Loucy (cell line): ENCODE measurements at regions not wholly inside any gene's neighbourhood (a gene's known extent, or its start where the extent isn't known, plus 50 kb on each side); places are given as distances from the start of the nearest gene placed in this dataset.

ENCODE experiments used
- H2AFZ ChIP-seq: fragments of 200-600 bp; sonication (generic); 2 replicates; pipeline ENCODE4 v1.6.0; 2016; ENCODE audit warnings: antibody characterized with exemption, mild to moderate bottlenecking, low read length, moderate library complexity
- H3F3A ChIP-seq: fragments of 200-600 bp; 2 replicates; pipeline ENCODE4 v1.6.0; 2016; ENCODE audit warnings: antibody characterized with exemption, low read depth, mild to moderate bottlenecking
- H3K27me3 ChIP-seq: fragments of 200-600 bp; sonication (generic); 2 replicates; pipeline ENCODE4 v1.6.1; 2014; ENCODE audit warnings: low read length, mild to moderate bottlenecking; ENCODE audit not compliant: insufficient read depth, poor library complexity, severe bottlenecking
- H3K36me3 ChIP-seq: fragments of 200-600 bp; sonication (generic); 2 replicates; pipeline ENCODE4 v1.6.1; 2016; ENCODE audit warnings: low read length; ENCODE audit not compliant: insufficient read depth
- H3K4me1 ChIP-seq: fragments of 200-600 bp; sonication (generic); 2 replicates; pipeline ENCODE4 v1.5.1; 2014; ENCODE audit warnings: low read length, mild to moderate bottlenecking; ENCODE audit not compliant: insufficient read depth, poor library complexity, severe bottlenecking
- H3K4me2 ChIP-seq: fragments of 200-600 bp; sonication (generic); 2 replicates; pipeline ENCODE4 v1.6.0; 2014; ENCODE audit warnings: antibody characterized with exemption, low read length, low read depth, mild to moderate bottlenecking; ENCODE audit not compliant: poor library complexity, severe bottlenecking
- H3K4me3 ChIP-seq: fragments of 200-600 bp; sonication (generic); 2 replicates; pipeline ENCODE4 v1.5.1; 2014; ENCODE audit warnings: low read length, mild to moderate bottlenecking, mixed read lengths; ENCODE audit not compliant: poor library complexity, severe bottlenecking
- H3K79me2 ChIP-seq: fragments of 200-600 bp; sonication (generic); 2 replicates; pipeline ENCODE4 v1.6.1; 2014; ENCODE audit warnings: low read length; ENCODE audit not compliant: insufficient read depth
- H3K9ac ChIP-seq: fragments of 200-600 bp; sonication (generic); 2 replicates; pipeline ENCODE4 v1.6.0; 2014; ENCODE audit warnings: mild to moderate bottlenecking, low read depth, low read length, moderate library complexity; ENCODE audit not compliant: poor library complexity, severe bottlenecking
- H3K9me2 ChIP-seq: fragments of 200-600 bp; sonication (generic); replicated peaks from 2 replicates; pipeline ENCODE4 v1.6.1; 2016; ENCODE audit warnings: low read depth, low read length, mixed read lengths
- H3K9me3 ChIP-seq: fragments of 200-600 bp; sonication (generic); 2 replicates; pipeline ENCODE4 v1.6.1; 2014; ENCODE audit warnings: mild to moderate bottlenecking, antibody characterized with exemption, low read length, low read depth; ENCODE audit not compliant: insufficient read depth
- H4K20me1 ChIP-seq: fragments of 200-600 bp; sonication (generic); 2 replicates; pipeline ENCODE4 v1.6.0; 2014; ENCODE audit warnings: antibody characterized with exemption, low read length, mild to moderate bottlenecking; ENCODE audit not compliant: insufficient read depth, poor library complexity, severe bottlenecking
- EZH2phosphoT487 ChIP-seq: fragments of 200-600 bp; IDR thresholded peaks from 2 replicates; pipeline ENCODE4 v1.6.1; 2018; ENCODE audit warnings: antibody characterized with exemption, mild to moderate bottlenecking, moderate library complexity, borderline replicate concordance
- TF ChIP-seq, protein P1 (sequence below): fragments of 200-600 bp; sonication (generic); conservative IDR thresholded peaks from 2 replicates; pipeline ENCODE4 v1.5.1; 2014; ENCODE audit warnings: mild to moderate bottlenecking, antibody characterized with exemption, low read length

- Histone ChIP-seq H3K79me2 (no peaks in the 10 kb centered on the region), H3K9ac (no peak overlapping the region), H3F3A (no peaks in the 10 kb centered on the region), H3K27me3 (no peaks in the 10 kb centered on the region), H4K20me1 (no peaks in the 10 kb centered on the region), H3K9me3 (no peaks in the 10 kb centered on the region), H3K9me2 (no peaks in the 10 kb centered on the region), H2AFZ (no peak overlapping the region), H3K4me2 (no peak overlapping the region), H3K4me1 (no peaks in the 10 kb centered on the region), H3K4me3 (no peak overlapping the region), H3K36me3 (no peaks in the 10 kb centered on the region)
- TF ChIP-seq, protein P1, sequence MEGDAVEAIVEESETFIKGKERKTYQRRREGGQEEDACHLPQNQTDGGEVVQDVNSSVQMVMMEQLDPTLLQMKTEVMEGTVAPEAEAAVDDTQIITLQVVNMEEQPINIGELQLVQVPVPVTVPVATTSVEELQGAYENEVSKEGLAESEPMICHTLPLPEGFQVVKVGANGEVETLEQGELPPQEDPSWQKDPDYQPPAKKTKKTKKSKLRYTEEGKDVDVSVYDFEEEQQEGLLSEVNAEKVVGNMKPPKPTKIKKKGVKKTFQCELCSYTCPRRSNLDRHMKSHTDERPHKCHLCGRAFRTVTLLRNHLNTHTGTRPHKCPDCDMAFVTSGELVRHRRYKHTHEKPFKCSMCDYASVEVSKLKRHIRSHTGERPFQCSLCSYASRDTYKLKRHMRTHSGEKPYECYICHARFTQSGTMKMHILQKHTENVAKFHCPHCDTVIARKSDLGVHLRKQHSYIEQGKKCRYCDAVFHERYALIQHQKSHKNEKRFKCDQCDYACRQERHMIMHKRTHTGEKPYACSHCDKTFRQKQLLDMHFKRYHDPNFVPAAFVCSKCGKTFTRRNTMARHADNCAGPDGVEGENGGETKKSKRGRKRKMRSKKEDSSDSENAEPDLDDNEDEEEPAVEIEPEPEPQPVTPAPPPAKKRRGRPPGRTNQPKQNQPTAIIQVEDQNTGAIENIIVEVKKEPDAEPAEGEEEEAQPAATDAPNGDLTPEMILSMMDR: no peak
- TF ChIP-seq EZH2phosphoT487: no peak
Observed at GRCh38 chr15:47340571-47340920, 376.8 kb upstream of the SEMA6D start.

DNA sequence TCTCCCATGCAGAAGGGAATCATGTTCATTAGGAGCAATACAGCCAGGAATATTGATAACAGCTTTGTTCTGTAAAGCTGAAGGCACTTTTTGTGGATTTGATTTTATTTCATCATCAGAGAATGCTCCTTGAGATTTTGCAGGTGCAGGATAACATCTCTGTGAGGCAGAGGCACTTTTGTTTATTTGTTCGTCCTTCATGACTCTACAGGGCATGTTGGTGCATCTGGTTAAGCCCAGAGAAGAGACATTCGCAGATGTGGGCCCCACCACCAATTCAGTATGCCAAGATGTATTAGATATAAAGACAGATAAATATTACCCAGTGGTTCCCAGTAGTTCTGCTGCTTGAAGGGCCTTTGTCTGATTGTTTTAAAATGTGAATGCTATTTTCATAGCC, 368.1 kb upstream of the SEMA6D start:
- peaks cover 8% of the 10 kb centered on the region for H3K4me1 ChIP-seq
- H3K9me3 ChIP-seq: no peaks in the 10 kb centered on the region
- no peak for TF ChIP-seq EZH2phosphoT487
- H3F3A ChIP-seq: no peaks in the 10 kb centered on the region
- H2AFZ ChIP-seq: no peak overlapping the region
- no peak overlapping the region for H3K4me2 ChIP-seq
- H4K20me1 ChIP-seq: no peaks in the 10 kb centered on the region
- H3K9ac ChIP-seq: no peak overlapping the region
- H3K4me3 ChIP-seq: no peak overlapping the region
- no peaks in the 10 kb centered on the region for H3K79me2 ChIP-seq
- no peaks in the 10 kb centered on the region for H3K27me3 ChIP-seq
- H3K9me2 ChIP-seq: no peaks in the 10 kb centered on the region
- no peaks in the 10 kb centered on the region for H3K36me3 ChIP-seq

GRCh38 chr15:47351501-47351900, 365.8 kb upstream of the SEMA6D start:
- no peaks in the 10 kb centered on the region for H3K36me3 ChIP-seq
- H3K9ac ChIP-seq: no peak overlapping the region
- no peaks in the 10 kb centered on the region for H3K9me3 ChIP-seq
- no peak overlapping the region for H2AFZ ChIP-seq
- H3K79me2 ChIP-seq: no peaks in the 10 kb centered on the region
- no peak overlapping the region for H3K4me3 ChIP-seq
- H3F3A ChIP-seq: no peaks in the 10 kb centered on the region
- H3K4me1 ChIP-seq: peaks cover 8% of the 10 kb centered on the region
- TF ChIP-seq, protein P1: no peak
- TF ChIP-seq EZH2phosphoT487: no peak
- no peaks in the 10 kb centered on the region for H3K27me3 ChIP-seq
- no peaks in the 10 kb centered on the region for H4K20me1 ChIP-seq
- H3K9me2 ChIP-seq: no peaks in the 10 kb centered on the region
- H3K4me2 ChIP-seq: no peak overlapping the region

GRCh38 chr15:47352217-47352616, 365.1 kb upstream of the SEMA6D start:
- Histone ChIP-seq H3K4me3 (no peak overlapping the region), H3K9ac (no peak overlapping the region), H3K9me2 (no peaks in the 10 kb centered on the region), H3K79me2 (no peaks in the 10 kb centered on the region), H3K27me3 (no peaks in the 10 kb centered on the region), H3F3A (no peaks in the 10 kb centered on the region), H3K9me3 (no peaks in the 10 kb centered on the region), H3K4me2 (no peak overlapping the region), H4K20me1 (no peaks in the 10 kb centered on the region), H3K36me3 (no peaks in the 10 kb centered on the region), H2AFZ (no peak overlapping the region), H3K4me1 (peaks cover 8% of the 10 kb centered on the region)
- TF ChIP-seq, protein P1: no peak
- no peak for TF ChIP-seq EZH2phosphoT487
